GM18868 (cell line): ENCODE measurements at regions not wholly inside any gene's neighbourhood (a gene's known extent, or its start where the extent isn't known, plus 50 kb on each side); places are given as distances from the start of the nearest gene placed in this dataset.
"Not testable (repeated sequence)": the region's sequence is repeated elsewhere in the genome, so short reads cannot be mapped to it uniquely, and the experiment has no call there.

Source experiments
- ATAC-seq: cut with Tn5 transposase; IDR thresholded peaks from one replicate; pipeline ENCODE4 v1.9.1; 2021; ENCODE audit warnings: mild to moderate bottlenecking, moderate library complexity; ENCODE audit not compliant: unreplicated experiment

DNA sequence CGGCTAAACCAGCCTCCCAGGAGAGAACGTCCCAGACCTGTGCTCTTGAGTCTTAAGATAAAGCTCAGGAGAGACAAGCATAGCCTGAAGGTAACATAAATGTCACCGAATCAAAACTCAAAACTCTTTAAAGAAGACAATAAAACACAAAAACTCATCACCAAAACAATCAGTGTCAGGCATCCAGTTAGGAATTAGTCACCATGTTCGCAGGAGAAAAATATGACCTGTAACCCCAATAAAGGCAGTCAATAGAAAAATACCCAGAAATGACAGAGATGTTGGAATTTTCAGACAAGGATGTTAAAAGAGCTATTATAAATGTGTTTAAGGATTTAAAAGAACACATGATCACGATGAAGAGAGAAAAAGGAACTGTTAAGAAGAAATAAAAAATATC lies 352.4 kb downstream of the BRD1 start:
- ATAC-seq: no peak

GRCh38 chr22:49473286-49473685 lies 354.4 kb downstream of the BRD1 start:
- ATAC-seq: no peak

- no peak for ATAC-seq
Observed at GRCh38 chr22:49470741-49471503, 356.8 kb downstream of the BRD1 start.

DNA sequence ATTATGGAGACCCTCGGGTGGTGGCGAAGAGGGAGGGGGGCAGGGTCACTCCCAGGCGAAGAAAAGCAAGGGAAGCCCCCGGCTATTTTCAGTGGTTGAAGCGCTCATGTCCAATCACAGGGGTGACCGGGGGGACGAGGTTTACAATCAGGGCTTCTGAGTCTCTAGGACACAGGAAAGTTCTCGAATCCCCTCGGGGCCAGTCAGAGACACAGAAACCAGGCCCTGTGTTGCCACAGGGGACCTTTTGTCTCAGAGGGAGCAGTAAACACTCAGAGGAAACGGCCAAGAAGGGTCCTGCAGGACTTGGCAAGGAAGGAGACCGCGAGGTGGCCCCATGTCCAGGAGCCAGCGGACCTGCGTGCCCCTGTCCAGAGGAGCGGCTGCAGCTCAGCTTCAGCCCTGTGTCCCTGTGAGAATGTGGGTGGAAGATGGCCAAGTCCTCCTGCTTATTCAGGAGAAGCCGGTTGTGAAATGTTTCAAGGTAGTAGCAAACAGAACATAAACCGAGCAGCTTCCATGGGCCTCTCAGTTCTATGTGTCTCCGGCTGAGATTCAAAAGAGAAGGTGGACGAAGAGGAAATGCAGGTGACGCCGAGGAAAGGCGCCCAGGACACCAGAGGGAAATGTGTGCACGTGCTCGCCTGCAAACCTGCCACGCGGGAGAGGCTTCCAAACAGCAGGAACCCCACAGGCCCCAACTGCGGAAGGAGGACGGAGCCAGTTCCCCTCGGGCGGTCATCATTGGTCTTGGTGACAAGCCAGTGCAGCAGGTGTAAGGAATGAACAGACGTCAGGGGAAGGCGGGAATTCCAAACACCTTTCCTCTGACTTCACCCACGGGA lies 357.6 kb downstream of the BRD1 start:
- no peak for ATAC-seq

DNA sequence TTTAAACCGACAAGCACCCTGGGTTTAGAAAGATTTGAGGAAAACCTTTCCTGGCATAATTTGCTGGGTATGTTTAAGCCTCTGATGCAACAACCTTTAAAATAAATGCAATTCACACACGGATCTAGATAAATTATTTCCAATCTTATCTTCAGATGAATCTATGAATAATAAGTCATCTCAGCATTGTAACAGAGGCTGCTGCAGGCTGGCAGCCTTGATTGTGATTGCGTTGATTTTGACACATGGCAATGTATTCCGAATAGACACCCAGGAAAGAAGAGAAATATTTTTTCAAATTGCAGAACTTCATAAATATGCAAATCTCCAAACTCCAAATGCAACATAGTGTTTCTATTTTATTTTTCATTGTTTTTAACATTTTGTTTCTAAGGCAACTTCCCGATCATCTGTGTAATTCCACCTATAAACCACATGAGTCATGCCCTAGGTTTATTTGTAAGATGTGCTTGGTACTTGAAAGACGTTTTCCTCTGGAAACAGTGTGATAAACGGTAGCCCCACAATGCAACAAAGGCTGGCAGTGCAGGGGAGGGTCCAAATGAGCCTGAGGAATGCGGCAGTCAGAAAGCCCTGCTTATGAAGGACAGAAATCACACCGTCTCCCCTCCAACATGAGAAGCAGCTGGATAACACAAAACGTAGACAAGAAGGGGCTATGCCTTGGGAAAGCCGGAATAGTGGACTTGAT lies 359.0 kb downstream of the BRD1 start:
- no peak for ATAC-seq

DNA sequence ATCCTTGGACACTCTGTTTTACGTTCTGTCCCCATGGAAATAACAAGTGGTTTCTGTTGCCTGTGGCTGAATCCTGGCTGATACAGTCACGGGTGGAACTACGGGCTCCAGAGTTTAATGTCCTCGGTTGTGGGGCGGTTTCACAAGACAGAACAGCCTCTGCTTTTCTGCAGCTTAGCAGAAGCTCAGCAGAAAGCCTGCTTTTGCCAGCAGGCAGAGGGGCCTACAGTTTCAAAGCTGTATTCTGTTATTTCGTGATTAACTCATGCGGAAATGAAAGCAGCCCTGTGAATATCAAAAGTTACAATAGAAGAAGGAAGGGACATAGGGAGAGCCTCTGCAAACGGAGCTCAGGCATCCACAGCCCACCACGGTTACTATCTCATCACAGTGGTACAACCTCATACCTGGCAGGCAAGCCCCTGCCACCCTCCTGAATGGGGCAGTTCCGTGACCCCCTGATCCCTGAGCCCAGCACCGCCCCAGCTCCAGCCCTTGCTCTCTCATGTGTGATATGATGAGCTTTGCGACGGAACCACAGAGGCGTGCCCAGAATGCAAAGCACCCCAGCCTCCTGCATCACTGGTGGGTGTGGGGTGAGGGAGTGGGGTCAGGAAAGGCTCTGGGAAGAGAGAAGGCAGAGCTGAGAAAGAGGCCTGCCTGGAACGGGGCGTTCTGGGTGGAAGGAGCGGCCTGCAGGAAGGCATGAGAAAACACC lies 360.6 kb downstream of the BRD1 start:
- no peak for ATAC-seq

GRCh38 chr22:49464037-49464436 lies 363.6 kb downstream of the BRD1 start:
- no peak for ATAC-seq

- no peak for ATAC-seq
Observed at GRCh38 chr22:49462795-49463194, 364.9 kb downstream of the BRD1 start.

DNA sequence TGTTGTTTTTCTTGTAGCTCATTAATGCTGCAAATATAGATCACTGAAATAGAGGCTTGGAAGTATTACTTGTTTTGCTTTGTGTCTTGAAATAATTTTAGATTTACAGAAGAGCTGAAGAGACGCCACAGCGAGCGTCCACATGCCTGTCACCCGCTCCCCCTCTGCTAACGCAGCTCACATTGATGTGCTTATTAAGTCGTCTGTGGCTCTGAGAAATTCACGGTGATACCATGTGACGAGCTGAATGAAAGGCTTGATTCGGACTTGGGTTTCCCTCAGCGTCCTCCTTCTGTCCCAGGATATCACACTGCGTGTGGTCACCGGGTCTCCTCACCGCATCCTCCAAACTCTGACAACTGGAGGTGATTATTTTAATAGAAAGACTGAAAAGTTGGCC lies 365.4 kb downstream of the BRD1 start:
- no peak for ATAC-seq

GRCh38 chr22:49461674-49462073 lies 366.0 kb downstream of the BRD1 start:
- ATAC-seq: no peak

GRCh38 chr22:49460592-49461281 lies 366.9 kb downstream of the BRD1 start:
- no peak for ATAC-seq

- ATAC-seq: no peak
Observed at GRCh38 chr22:49460091-49460490, 367.6 kb downstream of the BRD1 start.

GRCh38 chr22:49458708-49459099 lies 369.0 kb downstream of the BRD1 start:
- no peak for ATAC-seq

DNA sequence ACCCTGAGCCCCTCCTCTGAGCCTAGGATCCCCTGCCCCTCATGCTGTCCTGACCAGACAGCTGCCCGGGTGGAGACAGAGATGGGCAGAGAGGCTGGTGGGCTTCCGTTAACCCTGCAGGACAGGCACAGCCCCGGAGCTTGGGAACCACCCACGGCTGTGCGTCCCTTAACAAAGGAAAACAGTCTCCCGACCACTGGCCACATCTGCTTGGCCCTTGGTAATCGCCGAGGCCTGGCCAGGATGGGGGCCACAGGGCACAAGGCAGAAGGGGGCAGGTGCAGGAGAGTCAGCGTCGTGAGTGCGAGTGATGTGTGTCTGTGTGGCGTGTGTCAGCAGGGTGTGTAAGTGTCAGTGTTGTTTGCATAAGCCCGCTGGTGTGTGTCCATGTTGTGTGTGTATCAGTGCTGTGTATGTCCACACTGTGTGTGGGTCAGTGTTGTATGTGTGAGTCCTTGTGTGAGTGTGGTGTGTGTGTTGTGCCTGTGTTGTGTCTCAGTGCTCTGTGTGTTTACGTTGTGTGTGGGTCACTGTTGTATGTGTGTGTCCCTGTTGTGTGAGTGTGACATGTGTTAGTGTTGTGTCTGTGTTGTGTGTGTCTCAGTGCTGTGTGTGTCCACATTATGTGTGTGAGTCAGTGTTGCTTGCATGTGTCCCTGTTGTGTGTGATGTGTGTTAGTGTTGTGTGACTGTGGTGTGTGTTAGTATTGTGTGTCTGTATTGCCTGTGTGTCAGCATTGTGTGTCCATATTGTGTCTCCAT lies 369.5 kb downstream of the BRD1 start:
- ATAC-seq: no peak

DNA sequence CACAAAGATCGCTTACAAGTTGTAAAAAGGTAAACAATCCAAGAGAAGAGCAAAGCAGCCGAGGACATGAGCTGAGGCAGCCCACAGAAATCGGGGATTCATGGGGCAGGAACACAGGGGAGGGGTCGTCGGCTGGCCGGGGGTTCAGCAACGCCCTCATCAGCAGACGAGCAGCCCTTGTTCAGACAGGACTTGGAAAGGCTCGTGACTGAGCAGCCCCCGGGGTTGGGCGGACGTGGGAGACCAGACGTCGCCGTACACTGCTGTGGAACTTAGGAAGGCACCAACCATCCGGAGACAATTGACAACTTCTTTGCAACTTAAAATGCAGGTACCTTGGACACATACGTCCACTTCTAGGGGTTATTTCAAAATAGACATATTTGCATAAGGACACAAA lies 370.5 kb downstream of the BRD1 start:
- no peak for ATAC-seq

- no peak for ATAC-seq
Observed at GRCh38 chr22:49455595-49455994, 372.1 kb downstream of the BRD1 start.

DNA sequence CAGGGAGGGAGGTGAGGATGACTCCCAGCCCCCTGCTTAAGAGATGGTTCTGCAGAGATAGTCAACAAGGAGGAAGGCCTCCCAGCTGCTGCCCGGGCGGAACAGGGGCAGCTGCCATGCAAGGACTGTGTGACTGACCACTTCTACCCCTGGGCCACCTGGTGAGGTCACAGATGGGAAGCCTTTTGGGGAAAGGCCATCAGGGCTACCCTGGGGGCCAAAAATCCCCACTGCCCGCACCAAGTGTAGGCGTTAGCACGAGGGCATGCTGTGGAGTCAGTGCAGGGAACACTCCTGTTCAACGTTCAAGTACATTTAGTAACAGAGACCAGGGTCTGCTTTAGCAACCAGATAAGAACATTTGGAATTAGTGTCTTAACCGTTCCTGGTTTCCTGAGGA lies 372.9 kb downstream of the BRD1 start:
- no peak for ATAC-seq

GRCh38 chr22:49453771-49454170 lies 373.9 kb downstream of the BRD1 start:
- ATAC-seq: no peak

DNA sequence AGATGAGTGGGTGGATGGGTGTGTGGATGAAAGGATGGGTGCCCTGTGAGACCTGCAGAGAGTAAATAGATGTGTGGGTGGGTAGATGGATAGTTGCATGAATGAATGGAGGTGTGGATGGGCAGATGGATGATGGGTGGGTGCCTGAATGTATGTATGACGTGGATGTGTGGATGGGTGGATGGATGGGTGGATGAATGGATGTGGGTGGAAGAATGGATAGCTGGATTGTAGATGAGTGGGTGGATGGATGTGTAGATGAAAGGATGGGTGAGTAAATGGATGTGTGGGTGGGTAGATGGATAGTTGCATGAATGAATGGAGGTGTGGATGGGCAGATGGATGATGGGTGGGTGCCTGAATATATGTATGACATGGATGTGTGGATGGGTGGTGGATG lies 374.7 kb downstream of the BRD1 start:
- not testable (repeated sequence) for ATAC-seq
